Upper lobe of right lung (tissue), 1 donor: ENCODE measurements at regions not wholly inside any gene's neighbourhood (a gene's known extent, or its start where the extent isn't known, plus 50 kb on each side); places are given as distances from the start of the nearest gene placed in this dataset.

ENCODE experiments used
- ATAC-seq: fragments of 200-7000 bp; cut with Tn5 transposase; one replicate; pipeline ENCODE4 v1.9.1; 2020; ENCODE audit warnings: mild to moderate bottlenecking, moderate library complexity
- DNase-seq: peaks from one replicate; pipeline ENCODE4 v3.0.0-alpha.2; 2020
- H3K27ac ChIP-seq: fragments of 200-600 bp; one replicate; pipeline ENCODE4 v1.8.0; 2022
- H3K27me3 ChIP-seq: fragments of 200-600 bp; one replicate; pipeline ENCODE4 v1.8.0; 2022; ENCODE audit warnings: mild to moderate bottlenecking
- H3K36me3 ChIP-seq: fragments of 200-600 bp; one replicate; pipeline ENCODE4 v1.8.0; 2022
- H3K4me1 ChIP-seq: fragments of 200-600 bp; one replicate; pipeline ENCODE4 v1.8.0; 2022
- H3K4me3 ChIP-seq: fragments of 200-600 bp; one replicate; pipeline ENCODE4 v1.8.0; 2022; ENCODE audit warnings: mild to moderate bottlenecking
- H3K9me3 ChIP-seq: fragments of 200-600 bp; one replicate; pipeline ENCODE4 v1.8.0; 2022
- CTCF ChIP-seq: fragments of 200-600 bp; IDR thresholded peaks from one replicate; pipeline ENCODE4 v1.8.0; 2022; ENCODE audit warnings: antibody characterized with exemption
- intact Hi-C: fragments of 100-400 bp; cut with DNase I; formaldehyde crosslinking; loops from one replicate; pipeline ENCODE4 v1.11.0; 2022
- donor health status: DM: no; HTN: yes; CAD: no; lungs with severe emphysema.

DNA sequence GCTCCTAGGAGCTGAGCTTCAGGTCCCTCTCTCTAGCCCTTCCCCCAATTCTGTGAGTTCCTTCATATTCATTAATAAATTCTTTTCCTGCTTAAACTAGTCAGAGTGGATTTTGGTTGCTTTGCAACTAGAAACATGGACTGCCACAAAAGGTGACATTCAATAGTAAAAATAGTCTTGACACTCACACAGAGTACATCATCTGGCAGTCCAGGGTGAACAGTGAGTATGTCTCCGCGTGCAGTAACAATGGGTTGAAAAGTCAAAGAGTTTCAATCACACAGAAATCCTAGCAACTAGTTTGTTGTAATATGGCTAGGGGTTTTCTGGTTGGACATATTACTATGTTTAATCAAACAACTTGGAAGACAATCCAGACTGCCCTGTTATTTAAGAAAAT is 168.8 kb upstream of the TBX20 start:
- no peak for ATAC-seq

DNA sequence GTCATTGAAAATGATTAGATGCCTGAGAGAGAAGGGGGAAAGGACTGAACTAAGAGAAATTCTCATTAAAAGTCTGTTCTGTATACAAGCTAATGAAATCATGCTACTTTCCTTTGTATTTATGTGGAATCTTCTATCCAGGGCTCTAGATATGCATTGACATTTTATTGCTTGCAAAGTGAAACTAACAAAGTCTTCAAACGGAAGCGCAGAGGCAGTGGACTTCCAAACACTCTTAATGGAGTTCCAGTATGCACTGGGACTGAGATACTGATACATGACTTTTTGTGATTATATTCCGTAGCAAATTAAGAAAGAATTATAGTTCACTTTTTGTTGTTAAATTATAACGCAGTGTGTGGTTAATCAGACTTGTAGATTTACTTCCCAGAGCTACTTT is 166.8 kb upstream of the TBX20 start:
- no peaks in the 10 kb centered on the region for H3K9me3 ChIP-seq
- intact Hi-C loops, result loop anchor here (10.0 kb wide), 1 partner anchor 114 kb away; no protein-coding TSS in a partner anchor
- no peaks in the 10 kb centered on the region for H3K4me1 ChIP-seq
- ATAC-seq, result no peak
- no peak overlapping the region for H3K4me3 ChIP-seq
- no peak for TF ChIP-seq CTCF
- H3K27me3 ChIP-seq, result no peaks in the 10 kb centered on the region
- DNase-seq, result no peak
- no peak overlapping the region for H3K27ac ChIP-seq
- H3K36me3 ChIP-seq, result no peaks in the 10 kb centered on the region

More for the DNA sequence above, 168.8 kb upstream of the TBX20 start:
- Histone ChIP-seq H3K27me3 (no peaks in the 10 kb centered on the region), H3K36me3 (no peaks in the 10 kb centered on the region), H3K27ac (no peak overlapping the region), H3K4me3 (no peak overlapping the region), H3K9me3 (no peaks in the 10 kb centered on the region), H3K4me1 (no peaks in the 10 kb centered on the region)
- intact Hi-C loops, result loop anchor here (10.0 kb wide), 1 partner anchor 112 kb away; no protein-coding TSS in a partner anchor
- no peak for DNase-seq
- TF ChIP-seq CTCF, result no peak

GRCh38 chr7:35419391-35419755 is 165.5 kb upstream of the TBX20 start:
- intact Hi-C loops, result no loop called here

GRCh38 chr7:35418716-35419390 is 165.0 kb upstream of the TBX20 start:
- DNase-seq (no peak), ATAC-seq (no peak)
- H3K4me3 ChIP-seq, result no peak overlapping the region
- no peak for TF ChIP-seq CTCF
- no peaks in the 10 kb centered on the region for H3K4me1 ChIP-seq
- H3K27ac ChIP-seq, result no peak overlapping the region
- intact Hi-C loops, result no loop called here
- H3K9me3 ChIP-seq, result no peaks in the 10 kb centered on the region
- H3K36me3 ChIP-seq, result no peaks in the 10 kb centered on the region
- no peaks in the 10 kb centered on the region for H3K27me3 ChIP-seq

More at GRCh38 chr7:35419391-35419755, 165.5 kb upstream of the TBX20 start:
- TF ChIP-seq CTCF, result no peak
- no peaks in the 10 kb centered on the region for H3K9me3 ChIP-seq
- no peaks in the 10 kb centered on the region for H3K27me3 ChIP-seq
- ATAC-seq (no peak), DNase-seq (no peak)
- H3K4me3 ChIP-seq, result no peak overlapping the region
- H3K4me1 ChIP-seq, result no peaks in the 10 kb centered on the region
- no peaks in the 10 kb centered on the region for H3K36me3 ChIP-seq
- no peak overlapping the region for H3K27ac ChIP-seq

- no peak for ATAC-seq
- TF ChIP-seq CTCF, result no peak
Observed at GRCh38 chr7:35416568-35416967, 162.7 kb upstream of the TBX20 start.

GRCh38 chr7:35415411-35415822 is 161.5 kb upstream of the TBX20 start:
- DNase-seq, result no peak
- Histone ChIP-seq H3K4me1 (no peaks in the 10 kb centered on the region), H3K27me3 (peaks cover 5% of the 10 kb centered on the region), H3K4me3 (no peak overlapping the region), H3K9me3 (no peaks in the 10 kb centered on the region), H3K36me3 (no peaks in the 10 kb centered on the region), H3K27ac (no peak overlapping the region)
- intact Hi-C loops, result no loop called here
- TF ChIP-seq CTCF, result no peak
- ATAC-seq, result no peak

More at GRCh38 chr7:35416568-35416967, 162.7 kb upstream of the TBX20 start:
- Histone ChIP-seq H3K4me3 (no peak overlapping the region), H3K4me1 (no peaks in the 10 kb centered on the region), H3K9me3 (no peaks in the 10 kb centered on the region), H3K27ac (no peak overlapping the region), H3K27me3 (peaks cover 5% of the 10 kb centered on the region), H3K36me3 (no peaks in the 10 kb centered on the region)
- no peak for DNase-seq
- intact Hi-C loops, result no loop called here
